ENCODE measurements at regions not wholly inside any gene's neighbourhood (a gene's known extent, or its start where the extent isn't known, plus 50 kb on each side); places are given as distances from the start of the nearest gene placed in this dataset.

GRCh38 chr16:73308771-73309170 lies 260.8 kb upstream of the ZFHX3 start:
- no peak for TF ChIP-seq CTCF (optimal IDR thresholded peaks at IDR 0.05 in 1 of 3, IDR thresholded peaks at IDR 0.05 in 1 of 3, conservative IDR thresholded peaks at IDR 0.05 in 1 of 3; ENCODE audit: extremely low read depth in 1 of 3, insufficient read depth in 2 of 3, low read length in 3 of 3)
- TF ChIP-seq EZH2 (IDR thresholded peaks at IDR 0.05; ENCODE audit: low read length): no peak

All from keratinocyte (primary cell).